PC-3 (cell line): ENCODE measurements at regions not wholly inside any gene's neighbourhood (a gene's known extent, or its start where the extent isn't known, plus 50 kb on each side); places are given as distances from the start of the nearest gene placed in this dataset.

ENCODE experiments used
- ATAC-seq: fragments of 200-7000 bp; cut with Tn5 transposase; 2 replicates; pipeline ENCODE4 v1.9.1; 2020; ENCODE audit warnings: mild to moderate bottlenecking, moderate library complexity
- BruUV-seq: library from RNA; stranded (reverse); fragments of 400-500 nt; replicated peaks from 2 replicates; lab custom pipeline; 2021; lab: Mats Ljungman, UMichigan
- CTCF ChIA-PET: fragments of 300-600 bp; sonication (Branson Sonifier 250); formaldehyde crosslinking; loops from one replicate; lab custom pipeline; 2022; ENCODE audit warnings: antibody characterized with exemption; lab: Charles Lee
- POLR2A ChIA-PET: fragments of 300-600 bp; sonication (Branson Sonifier 250); formaldehyde crosslinking; loops from one replicate; lab custom pipeline; 2022; ENCODE audit warnings: antibody characterized with exemption; ENCODE audit not compliant: unreplicated experiment; lab: Charles Lee
- DNase-seq: peaks from one replicate; pipeline ENCODE4 v3.0.0-alpha.2; 2015
- H2AFZ ChIP-seq: fragments of 300-600 bp; sonication (generic); 2 replicates; pipeline ENCODE4 v1.6.0; 2016; ENCODE audit warnings: antibody characterized with exemption, low read length
- H3F3A ChIP-seq: fragments of 300-600 bp; sonication (generic); one replicate; pipeline ENCODE4 v1.6.0; 2017; ENCODE audit warnings: antibody characterized with exemption, low read length, control low read depth, mild to moderate bottlenecking; ENCODE audit not compliant: unreplicated experiment
- H3K27ac ChIP-seq: fragments of 300-600 bp; sonication (generic); 2 replicates; pipeline ENCODE4 v1.5.1; 2016; ENCODE audit warnings: mild to moderate bottlenecking, low read length
- H3K27me3 ChIP-seq: fragments of 300-600 bp; sonication (generic); 2 replicates; pipeline ENCODE4 v1.6.1; 2016; ENCODE audit warnings: low read length, mixed read lengths
- H3K36me3 ChIP-seq: fragments of 300-600 bp; sonication (generic); 2 replicates; pipeline ENCODE4 v1.6.1; 2016; ENCODE audit warnings: low read depth, mixed run types, low read length, mixed read lengths
- H3K4me1 ChIP-seq: fragments of 300-600 bp; sonication (generic); 2 replicates; pipeline ENCODE4 v1.5.1; 2016; ENCODE audit warnings: low read length; ENCODE audit not compliant: insufficient read depth
- H3K4me2 ChIP-seq: fragments of 300-600 bp; sonication (generic); 2 replicates; pipeline ENCODE4 v1.6.0; 2016; ENCODE audit warnings: low read length
- H3K4me3 ChIP-seq: fragments of 300-600 bp; sonication (generic); 2 replicates; pipeline ENCODE4 v1.5.1; 2016; ENCODE audit warnings: mild to moderate bottlenecking, low read length, mixed read lengths
- H3K79me2 ChIP-seq: fragments of 300-600 bp; sonication (generic); 2 replicates; pipeline ENCODE4 v1.6.1; 2017; ENCODE audit warnings: low read length, mixed read lengths
- H3K9ac ChIP-seq: fragments of 300-600 bp; sonication (generic); 2 replicates; pipeline ENCODE4 v1.6.0; 2016; ENCODE audit warnings: mild to moderate bottlenecking, low read length
- H3K9me2 ChIP-seq: fragments of 300-600 bp; sonication (generic); replicated peaks from 2 replicates; pipeline ENCODE4 v1.6.1; 2016; ENCODE audit warnings: mixed run types, low read length, mixed read lengths
- H3K9me3 ChIP-seq: fragments of 300-600 bp; sonication (generic); 2 replicates; pipeline ENCODE4 v1.6.1; 2016; ENCODE audit warnings: low read length, mixed read lengths
- H4K20me1 ChIP-seq: fragments of 300-600 bp; sonication (generic); 2 replicates; pipeline ENCODE4 v1.6.1; 2016; ENCODE audit warnings: low read length, mixed read lengths
- CTCF ChIP-seq: fragments of 300-600 bp; sonication (generic); conservative IDR thresholded peaks from 2 replicates; pipeline ENCODE4 v1.5.1; 2017; ENCODE audit warnings: antibody characterized with exemption, low read depth, mild to moderate bottlenecking, low read length
- EZH2 ChIP-seq: fragments of 300-600 bp; sonication (generic); IDR thresholded peaks from one replicate; pipeline ENCODE4 v1.6.1; 2017; ENCODE audit warnings: antibody characterized with exemption, mild to moderate bottlenecking, low read length; ENCODE audit not compliant: unreplicated experiment
- EZH2phosphoT487 ChIP-seq: fragments of 300-600 bp; sonication (generic); IDR thresholded peaks from 2 replicates; pipeline ENCODE4 v1.6.1; 2018; ENCODE audit warnings: mild to moderate bottlenecking, antibody characterized with exemption, low read length, borderline replicate concordance
- intact Hi-C: fragments of 100-400 bp; cut with micrococcal nuclease; formaldehyde crosslinking; loops from 2 replicates; pipeline ENCODE4 v1.9.0; 2023

DNA sequence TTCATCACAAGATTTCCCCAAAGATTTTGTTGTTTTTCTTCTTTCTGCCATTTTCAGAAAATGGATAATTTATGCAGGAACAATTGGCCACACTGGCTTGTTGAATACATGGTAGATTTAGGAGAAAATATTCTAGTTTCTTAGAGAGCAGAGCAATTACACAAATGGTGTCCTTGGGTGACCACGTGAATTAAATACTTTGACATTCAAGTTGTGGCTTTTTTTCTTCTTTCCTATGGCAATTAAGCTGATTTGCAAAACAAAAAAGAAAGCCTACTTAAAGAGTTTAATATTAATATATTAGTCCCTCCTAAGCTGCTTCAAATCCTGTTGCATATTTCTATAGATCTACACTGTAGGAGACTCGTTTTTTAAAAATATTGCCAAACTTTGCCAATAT, 133.0 kb upstream of the HTR2C start:
- Histone ChIP-seq H3K79me2 (no peaks in the 10 kb centered on the region), H3K4me2 (no peak overlapping the region), H3K4me3 (no peak overlapping the region), H3K4me1 (no peaks in the 10 kb centered on the region), H3F3A (no peaks in the 10 kb centered on the region), H3K9me3 (no peaks in the 10 kb centered on the region), H3K27ac (no peak overlapping the region), H3K9me2 (no peaks in the 10 kb centered on the region), H3K27me3 (no peaks in the 10 kb centered on the region), H3K9ac (no peak overlapping the region), H4K20me1 (no peaks in the 10 kb centered on the region), H3K36me3 (no peaks in the 10 kb centered on the region), H2AFZ (no peak overlapping the region)
- TF ChIP-seq EZH2 (no peak), CTCF (no peak), EZH2phosphoT487 (no peak)
- no peak for ATAC-seq
- CTCF ChIA-PET, result no interaction called here
- POLR2A ChIA-PET, result no interaction called here
- intact Hi-C loops, result no loop called here
- DNase-seq, result no peak
- BruUV-seq, result no TSS peak

- H3K36me3 ChIP-seq, result no peaks in the 10 kb centered on the region
- H3K9ac ChIP-seq, result no peak overlapping the region
- no peaks in the 10 kb centered on the region for H3K79me2 ChIP-seq
- TF ChIP-seq EZH2 (no peak), EZH2phosphoT487 (no peak), CTCF (no peak)
- H3K4me3 ChIP-seq, result no peak overlapping the region
- no peak for DNase-seq
- ChIA-PET CTCF (no interaction called here), POLR2A (no interaction called here)
- H3F3A ChIP-seq, result no peaks in the 10 kb centered on the region
- H3K4me2 ChIP-seq, result no peak overlapping the region
- no peak overlapping the region for H2AFZ ChIP-seq
- H3K27ac ChIP-seq, result no peak overlapping the region
- no TSS peak for BruUV-seq
- H3K27me3 ChIP-seq, result no peaks in the 10 kb centered on the region
- no peak for ATAC-seq
- no peaks in the 10 kb centered on the region for H3K9me2 ChIP-seq
- no peaks in the 10 kb centered on the region for H3K9me3 ChIP-seq
- H4K20me1 ChIP-seq, result no peaks in the 10 kb centered on the region
- intact Hi-C loops, result no loop called here
- H3K4me1 ChIP-seq, result no peaks in the 10 kb centered on the region
These were observed 132.5 kb upstream of the HTR2C start for GRCh38 chrX:114451397-114451796.

DNA sequence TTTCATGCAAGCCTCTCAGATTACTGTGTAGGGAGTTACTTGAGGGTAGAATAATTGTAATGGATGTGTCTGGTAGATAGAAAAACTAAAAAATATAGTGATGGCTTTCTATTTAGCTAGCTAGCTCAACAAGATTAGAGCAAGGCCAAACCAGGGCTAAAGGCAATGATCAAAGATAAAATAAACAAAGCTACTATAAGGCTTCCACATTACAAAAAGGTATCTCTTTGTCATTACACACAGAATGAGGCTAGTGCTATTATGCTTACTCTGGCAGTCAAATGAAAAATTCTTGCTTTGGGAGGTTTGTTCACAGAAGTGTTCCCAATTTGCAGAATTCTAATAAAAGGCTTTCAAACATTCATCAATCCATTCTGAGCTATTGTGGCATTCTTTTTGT, 121.6 kb upstream of the HTR2C start:
- no peak for ATAC-seq
- BruUV-seq, result no TSS peak

More for the DNA sequence above, 121.6 kb upstream of the HTR2C start:
- H3K4me2 ChIP-seq, result no peak overlapping the region
- DNase-seq, result no peak
- no peak overlapping the region for H3K27ac ChIP-seq
- H3K9ac ChIP-seq, result no peak overlapping the region
- CTCF ChIA-PET, result no interaction called here
- intact Hi-C loops, result no loop called here
- H3F3A ChIP-seq, result no peaks in the 10 kb centered on the region
- H3K4me3 ChIP-seq, result no peak overlapping the region
- TF ChIP-seq EZH2phosphoT487 (no peak), CTCF (no peak), EZH2 (no peak)
- H2AFZ ChIP-seq, result no peak overlapping the region
- no peaks in the 10 kb centered on the region for H3K36me3 ChIP-seq
- no peaks in the 10 kb centered on the region for H3K9me2 ChIP-seq
- H4K20me1 ChIP-seq, result no peaks in the 10 kb centered on the region
- no peaks in the 10 kb centered on the region for H3K79me2 ChIP-seq
- no peaks in the 10 kb centered on the region for H3K4me1 ChIP-seq
- H3K27me3 ChIP-seq, result no peaks in the 10 kb centered on the region
- no peaks in the 10 kb centered on the region for H3K9me3 ChIP-seq
- POLR2A ChIA-PET, result no interaction called here
